ENCODE measurements at regions not wholly inside any gene's neighbourhood (a gene's known extent, or its start where the extent isn't known, plus 50 kb on each side); places are given as distances from the start of the nearest gene placed in this dataset.

DNA sequence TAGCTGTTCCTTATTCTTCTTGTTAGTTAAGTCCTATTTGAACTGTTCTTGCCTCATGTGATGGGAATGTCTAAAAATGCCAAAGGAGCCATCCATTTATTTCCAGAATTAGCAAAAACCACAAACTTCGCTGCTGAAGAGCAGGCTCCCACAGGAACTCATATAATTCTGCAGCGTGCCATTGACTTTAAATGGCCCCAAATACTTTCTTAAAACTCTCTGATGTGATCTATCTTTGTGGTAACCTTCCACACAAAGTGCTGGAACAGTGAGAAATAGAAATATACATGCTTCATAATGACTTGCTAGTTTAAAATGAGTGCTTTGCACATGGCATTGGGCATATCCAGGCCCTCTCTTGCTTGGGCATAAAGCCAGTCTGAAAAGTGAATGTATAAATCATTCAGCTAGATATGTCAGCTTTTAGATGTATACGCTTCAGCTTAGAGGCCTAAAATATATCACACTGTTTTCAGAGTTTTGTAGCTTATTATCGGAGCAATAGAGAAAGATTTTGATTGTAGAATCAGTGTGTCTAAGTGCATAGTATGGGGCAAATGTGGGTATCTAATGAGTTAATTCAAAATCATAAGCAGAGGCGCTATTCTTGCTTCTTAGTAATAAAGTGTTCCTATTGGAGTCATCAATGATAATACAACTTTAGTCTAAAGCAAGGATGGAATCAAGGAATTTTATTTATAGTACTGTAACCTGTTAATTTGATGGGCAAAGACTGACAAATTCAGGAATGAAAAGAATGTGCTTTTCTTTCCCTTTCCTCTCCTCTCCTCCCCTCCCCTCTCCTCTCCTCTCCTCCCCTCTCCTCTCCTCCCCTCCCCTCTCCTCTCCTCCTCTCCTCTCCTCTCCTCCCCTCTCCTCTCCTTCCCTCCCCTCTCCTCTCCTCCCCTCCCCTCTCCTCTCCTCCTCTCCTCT, 392.2 kb upstream of the ZFP42 start:
- TF ChIP-seq ZBTB7A (IDR thresholded peaks at IDR 0.05; ENCODE audit: low read depth): no peak
- TF ChIP-seq, protein P1, sequence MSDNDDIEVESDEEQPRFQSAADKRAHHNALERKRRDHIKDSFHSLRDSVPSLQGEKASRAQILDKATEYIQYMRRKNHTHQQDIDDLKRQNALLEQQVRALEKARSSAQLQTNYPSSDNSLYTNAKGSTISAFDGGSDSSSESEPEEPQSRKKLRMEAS (IDR thresholded peaks at IDR 0.05): no peak
- TF ChIP-seq EP300 (IDR thresholded peaks at IDR 0.05; ENCODE audit: borderline replicate concordance): no peak
- TF ChIP-seq EGR1 (IDR thresholded peaks at IDR 0.05): no peak
- TF ChIP-seq RAD21 (IDR thresholded peaks at IDR 0.05; ENCODE audit: low read depth): no peak
- TF ChIP-seq YY1 (IDR thresholded peaks at IDR 0.05; ENCODE audit: low read depth): no peak
- no peak for TF ChIP-seq FOXM1 (IDR thresholded peaks at IDR 0.05; ENCODE audit: borderline replicate concordance, low read depth)

DNA sequence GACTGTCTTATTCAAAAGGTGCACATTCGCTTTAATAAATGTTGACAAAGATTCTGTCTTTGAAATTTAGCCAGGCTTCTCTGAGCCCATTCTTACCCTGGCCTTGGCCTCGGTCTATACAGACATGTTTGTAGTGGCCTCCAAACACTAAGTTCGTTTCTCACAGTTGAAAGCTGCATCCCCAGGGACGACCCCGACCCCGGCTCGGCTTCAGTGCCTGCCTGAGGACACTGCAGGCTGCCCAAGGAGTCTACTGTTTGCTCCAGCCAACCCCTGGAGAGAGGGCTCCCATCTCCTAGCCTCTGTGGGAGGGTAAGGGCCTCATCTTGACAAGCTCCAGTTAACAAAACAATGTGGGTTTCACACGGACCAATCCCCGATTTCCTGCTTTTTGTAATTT, 390.6 kb upstream of the ZFP42 start:
- TF ChIP-seq ZBTB7A (IDR thresholded peaks at IDR 0.05; ENCODE audit: low read depth) (no peak), TAF1 (IDR thresholded peaks at IDR 0.05; ENCODE audit: low read depth) (no peak), CEBPB (IDR thresholded peaks at IDR 0.05) (no peak), FOXM1 (IDR thresholded peaks at IDR 0.05; ENCODE audit: borderline replicate concordance, low read depth) (no peak), EGR1 (IDR thresholded peaks at IDR 0.05) (no peak), EP300 (IDR thresholded peaks at IDR 0.05; ENCODE audit: borderline replicate concordance) (no peak), TEAD4 (IDR thresholded peaks at IDR 0.05) (no peak), YY1 (IDR thresholded peaks at IDR 0.05; ENCODE audit: low read depth) (no peak), TCF12 (IDR thresholded peaks at IDR 0.05; ENCODE audit: low read depth) (no peak), NFIC (IDR thresholded peaks at IDR 0.05) (no peak), RAD21 (IDR thresholded peaks at IDR 0.05; ENCODE audit: low read depth) (no peak), CREB1 (IDR thresholded peaks at IDR 0.05; ENCODE audit: low read depth) (no peak)
- TF ChIP-seq, protein P2, sequence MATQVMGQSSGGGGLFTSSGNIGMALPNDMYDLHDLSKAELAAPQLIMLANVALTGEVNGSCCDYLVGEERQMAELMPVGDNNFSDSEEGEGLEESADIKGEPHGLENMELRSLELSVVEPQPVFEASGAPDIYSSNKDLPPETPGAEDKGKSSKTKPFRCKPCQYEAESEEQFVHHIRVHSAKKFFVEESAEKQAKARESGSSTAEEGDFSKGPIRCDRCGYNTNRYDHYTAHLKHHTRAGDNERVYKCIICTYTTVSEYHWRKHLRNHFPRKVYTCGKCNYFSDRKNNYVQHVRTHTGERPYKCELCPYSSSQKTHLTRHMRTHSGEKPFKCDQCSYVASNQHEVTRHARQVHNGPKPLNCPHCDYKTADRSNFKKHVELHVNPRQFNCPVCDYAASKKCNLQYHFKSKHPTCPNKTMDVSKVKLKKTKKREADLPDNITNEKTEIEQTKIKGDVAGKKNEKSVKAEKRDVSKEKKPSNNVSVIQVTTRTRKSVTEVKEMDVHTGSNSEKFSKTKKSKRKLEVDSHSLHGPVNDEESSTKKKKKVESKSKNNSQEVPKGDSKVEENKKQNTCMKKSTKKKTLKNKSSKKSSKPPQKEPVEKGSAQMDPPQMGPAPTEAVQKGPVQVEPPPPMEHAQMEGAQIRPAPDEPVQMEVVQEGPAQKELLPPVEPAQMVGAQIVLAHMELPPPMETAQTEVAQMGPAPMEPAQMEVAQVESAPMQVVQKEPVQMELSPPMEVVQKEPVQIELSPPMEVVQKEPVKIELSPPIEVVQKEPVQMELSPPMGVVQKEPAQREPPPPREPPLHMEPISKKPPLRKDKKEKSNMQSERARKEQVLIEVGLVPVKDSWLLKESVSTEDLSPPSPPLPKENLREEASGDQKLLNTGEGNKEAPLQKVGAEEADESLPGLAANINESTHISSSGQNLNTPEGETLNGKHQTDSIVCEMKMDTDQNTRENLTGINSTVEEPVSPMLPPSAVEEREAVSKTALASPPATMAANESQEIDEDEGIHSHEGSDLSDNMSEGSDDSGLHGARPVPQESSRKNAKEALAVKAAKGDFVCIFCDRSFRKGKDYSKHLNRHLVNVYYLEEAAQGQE (IDR thresholded peaks at IDR 0.05; ENCODE audit: low read depth): no peak
- TF ChIP-seq, protein P3, sequence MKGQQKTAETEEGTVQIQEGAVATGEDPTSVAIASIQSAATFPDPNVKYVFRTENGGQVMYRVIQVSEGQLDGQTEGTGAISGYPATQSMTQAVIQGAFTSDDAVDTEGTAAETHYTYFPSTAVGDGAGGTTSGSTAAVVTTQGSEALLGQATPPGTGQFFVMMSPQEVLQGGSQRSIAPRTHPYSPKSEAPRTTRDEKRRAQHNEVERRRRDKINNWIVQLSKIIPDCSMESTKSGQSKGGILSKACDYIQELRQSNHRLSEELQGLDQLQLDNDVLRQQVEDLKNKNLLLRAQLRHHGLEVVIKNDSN (IDR thresholded peaks at IDR 0.05): no peak
- TF ChIP-seq, protein P1 (IDR thresholded peaks at IDR 0.05): no peak

DNA sequence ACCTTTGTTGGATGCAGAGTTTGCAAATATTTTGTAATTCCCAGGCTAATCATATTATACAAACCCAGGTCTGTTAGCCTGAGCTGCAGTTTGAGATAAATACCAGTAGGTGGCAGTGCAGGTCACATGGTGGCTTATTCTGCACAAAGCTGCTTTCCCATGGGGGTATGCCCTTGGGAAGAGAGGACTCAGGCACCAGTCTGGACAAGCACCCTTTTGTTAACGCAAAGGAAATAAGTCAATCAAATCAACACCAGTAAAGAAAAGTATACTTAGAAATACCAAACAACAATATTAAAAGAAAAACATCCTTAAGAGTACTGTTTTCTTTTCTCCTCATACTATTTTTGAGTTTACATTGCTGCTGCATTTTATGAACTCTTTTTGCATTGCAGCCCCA, 389.0 kb upstream of the ZFP42 start:
- TF ChIP-seq NFIC (IDR thresholded peaks at IDR 0.05) (no peak), YY1 (IDR thresholded peaks at IDR 0.05; ENCODE audit: low read depth) (no peak), TAF1 (IDR thresholded peaks at IDR 0.05; ENCODE audit: low read depth) (no peak), TCF12 (IDR thresholded peaks at IDR 0.05; ENCODE audit: low read depth) (no peak), ZBTB7A (IDR thresholded peaks at IDR 0.05; ENCODE audit: low read depth) (no peak), FOXM1 (IDR thresholded peaks at IDR 0.05; ENCODE audit: borderline replicate concordance, low read depth) (no peak), CREB1 (IDR thresholded peaks at IDR 0.05; ENCODE audit: low read depth) (no peak), EP300 (IDR thresholded peaks at IDR 0.05; ENCODE audit: borderline replicate concordance) (no peak), TEAD4 (IDR thresholded peaks at IDR 0.05) (0 out of 2 replicates have a peak, but pooled peaks have one; percentile 12), RAD21 (IDR thresholded peaks at IDR 0.05; ENCODE audit: low read depth) (peak; percentile 74)
- TF ChIP-seq, protein P3 (IDR thresholded peaks at IDR 0.05): peak; percentile 56
- TF ChIP-seq, protein P2 (IDR thresholded peaks at IDR 0.05; ENCODE audit: low read depth): no peak

DNA sequence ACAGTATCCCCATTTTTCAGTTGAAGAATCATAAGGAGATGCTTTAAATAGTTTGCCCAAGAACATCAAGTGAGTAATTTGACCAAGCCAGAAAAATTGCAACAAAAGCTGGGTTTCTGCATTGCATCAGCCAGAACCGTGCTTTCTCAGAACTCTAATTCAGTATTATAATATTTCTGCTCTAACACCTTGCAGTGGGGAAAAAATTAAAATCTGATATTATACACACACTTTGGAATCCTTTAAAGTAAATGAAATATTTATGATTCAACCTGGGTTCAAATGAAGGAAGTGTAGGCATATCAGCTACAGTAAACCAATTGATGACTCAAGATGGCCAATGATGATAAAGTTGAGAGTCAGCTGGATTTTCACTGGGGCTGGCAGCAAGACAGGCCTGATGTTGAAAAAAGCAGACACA, 387.6 kb upstream of the ZFP42 start:
- TF ChIP-seq FOXM1 (IDR thresholded peaks at IDR 0.05; ENCODE audit: borderline replicate concordance, low read depth) (no peak), EP300 (IDR thresholded peaks at IDR 0.05; ENCODE audit: borderline replicate concordance) (no peak), EGR1 (IDR thresholded peaks at IDR 0.05) (no peak), TCF12 (IDR thresholded peaks at IDR 0.05; ENCODE audit: low read depth) (no peak), TEAD4 (IDR thresholded peaks at IDR 0.05) (no peak), ZBTB7A (IDR thresholded peaks at IDR 0.05; ENCODE audit: low read depth) (no peak), NFIC (IDR thresholded peaks at IDR 0.05) (no peak), YY1 (IDR thresholded peaks at IDR 0.05; ENCODE audit: low read depth) (no peak), RAD21 (IDR thresholded peaks at IDR 0.05; ENCODE audit: low read depth) (no peak)
- TF ChIP-seq, protein P3 (IDR thresholded peaks at IDR 0.05): no peak
- TF ChIP-seq, protein P2 (IDR thresholded peaks at IDR 0.05; ENCODE audit: low read depth): no peak

Data from Ishikawa (cell line).